ENCODE measurements at regions not wholly inside any gene's neighbourhood (a gene's known extent, or its start where the extent isn't known, plus 50 kb on each side); places are given as distances from the start of the nearest gene placed in this dataset.

DNA sequence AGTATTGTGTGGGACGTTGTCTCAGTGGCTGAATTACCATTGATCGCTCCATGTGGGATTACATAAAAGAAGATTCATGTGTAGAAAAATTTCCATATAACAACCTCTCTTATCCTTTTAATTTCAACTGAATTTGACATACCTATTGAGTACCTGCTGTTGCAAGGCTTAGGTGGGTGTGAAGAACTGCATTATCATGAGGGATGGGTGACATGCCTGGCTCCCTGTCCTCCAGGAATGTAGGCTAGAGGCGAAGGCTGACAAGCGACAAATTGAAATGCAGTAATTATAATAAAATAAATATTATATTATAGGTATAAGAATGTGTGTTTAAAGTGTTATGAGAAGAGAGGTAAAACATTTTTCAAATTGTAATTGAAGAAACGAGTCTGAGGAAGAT lies 52.7 kb upstream of the SPESP1 start:
- H2AFZ ChIP-seq (ENCODE audit: low read length) = no peak overlapping the region
- no peaks in the 10 kb centered on the region for H3K36me3 ChIP-seq (ENCODE audit: insufficient read depth, low read length)
- H3K4me2 ChIP-seq (ENCODE audit: low read length) = no peak overlapping the region
- no peaks in the 10 kb centered on the region for H3K9me3 ChIP-seq (ENCODE audit: low read length)
- no peak overlapping the region for H3K27ac ChIP-seq (ENCODE audit: low read depth, low read length, poor library complexity, severe bottlenecking)
- no peaks in the 10 kb centered on the region for H3F3A ChIP-seq (ENCODE audit: insufficient read depth, low read length)
- no peaks in the 10 kb centered on the region for H3K4me1 ChIP-seq (ENCODE audit: insufficient read depth, low read length, severe bottlenecking)
- H4K20me1 ChIP-seq (ENCODE audit: insufficient read depth, low read length) = no peaks in the 10 kb centered on the region
- no peaks in the 10 kb centered on the region for H3K27me3 ChIP-seq (ENCODE audit: insufficient read depth, low read length)
- no peak for TF ChIP-seq EZH2 (IDR thresholded peaks at IDR 0.05; ENCODE audit: borderline replicate concordance, low read length)
- TF ChIP-seq, protein P1, sequence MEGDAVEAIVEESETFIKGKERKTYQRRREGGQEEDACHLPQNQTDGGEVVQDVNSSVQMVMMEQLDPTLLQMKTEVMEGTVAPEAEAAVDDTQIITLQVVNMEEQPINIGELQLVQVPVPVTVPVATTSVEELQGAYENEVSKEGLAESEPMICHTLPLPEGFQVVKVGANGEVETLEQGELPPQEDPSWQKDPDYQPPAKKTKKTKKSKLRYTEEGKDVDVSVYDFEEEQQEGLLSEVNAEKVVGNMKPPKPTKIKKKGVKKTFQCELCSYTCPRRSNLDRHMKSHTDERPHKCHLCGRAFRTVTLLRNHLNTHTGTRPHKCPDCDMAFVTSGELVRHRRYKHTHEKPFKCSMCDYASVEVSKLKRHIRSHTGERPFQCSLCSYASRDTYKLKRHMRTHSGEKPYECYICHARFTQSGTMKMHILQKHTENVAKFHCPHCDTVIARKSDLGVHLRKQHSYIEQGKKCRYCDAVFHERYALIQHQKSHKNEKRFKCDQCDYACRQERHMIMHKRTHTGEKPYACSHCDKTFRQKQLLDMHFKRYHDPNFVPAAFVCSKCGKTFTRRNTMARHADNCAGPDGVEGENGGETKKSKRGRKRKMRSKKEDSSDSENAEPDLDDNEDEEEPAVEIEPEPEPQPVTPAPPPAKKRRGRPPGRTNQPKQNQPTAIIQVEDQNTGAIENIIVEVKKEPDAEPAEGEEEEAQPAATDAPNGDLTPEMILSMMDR (IDR thresholded peaks at IDR 0.05; ENCODE audit: low read length) = no peak
- no peak overlapping the region for H3K4me3 ChIP-seq (ENCODE audit: low read depth, low read length, poor library complexity, severe bottlenecking)
- no peaks in the 10 kb centered on the region for H3K79me2 ChIP-seq (ENCODE audit: insufficient read depth, low read length)
- H3K9ac ChIP-seq (ENCODE audit: low read length) = no peak overlapping the region
- H3K9me2 ChIP-seq (ENCODE audit: low read depth, low read length) = no peaks in the 10 kb centered on the region

DNA sequence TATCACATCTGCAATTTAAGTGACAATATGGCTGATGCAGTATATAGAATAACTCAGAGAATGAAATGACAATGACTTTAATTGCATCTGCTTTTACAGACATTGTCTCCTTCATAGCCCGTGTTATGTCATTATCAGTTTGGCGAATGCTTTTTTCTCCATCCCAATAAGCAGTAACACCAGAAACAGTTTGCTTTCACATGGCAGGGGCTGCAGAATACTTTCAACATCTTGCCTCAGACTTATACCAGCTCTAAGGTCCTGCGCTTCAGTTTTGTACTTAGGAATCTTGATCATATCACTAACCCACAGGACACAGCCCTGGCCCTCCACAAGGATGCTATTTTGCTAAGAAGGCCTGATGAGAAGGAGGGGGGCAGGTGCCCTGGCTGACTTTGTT lies 49.9 kb upstream of the SPESP1 start:
- no peaks in the 10 kb centered on the region for H3F3A ChIP-seq (ENCODE audit: insufficient read depth, low read length)
- H3K27me3 ChIP-seq (ENCODE audit: insufficient read depth, low read length) = no peaks in the 10 kb centered on the region
- H4K20me1 ChIP-seq (ENCODE audit: insufficient read depth, low read length) = no peaks in the 10 kb centered on the region
- H3K79me2 ChIP-seq (ENCODE audit: insufficient read depth, low read length) = no peaks in the 10 kb centered on the region
- H3K4me1 ChIP-seq (ENCODE audit: insufficient read depth, low read length, severe bottlenecking) = no peaks in the 10 kb centered on the region
- no peak overlapping the region for H3K9ac ChIP-seq (ENCODE audit: low read length)
- no peaks in the 10 kb centered on the region for H3K9me3 ChIP-seq (ENCODE audit: low read length)
- no peak for TF ChIP-seq EZH2 (IDR thresholded peaks at IDR 0.05; ENCODE audit: borderline replicate concordance, low read length)
- TF ChIP-seq, protein P1 (IDR thresholded peaks at IDR 0.05; ENCODE audit: low read length) = no peak
- H3K4me3 ChIP-seq (ENCODE audit: low read depth, low read length, poor library complexity, severe bottlenecking) = no peak overlapping the region
- no peak overlapping the region for H2AFZ ChIP-seq (ENCODE audit: low read length)
- H3K36me3 ChIP-seq (ENCODE audit: insufficient read depth, low read length) = no peaks in the 10 kb centered on the region
- no peak overlapping the region for H3K27ac ChIP-seq (ENCODE audit: low read depth, low read length, poor library complexity, severe bottlenecking)
- H3K9me2 ChIP-seq (ENCODE audit: low read depth, low read length) = no peaks in the 10 kb centered on the region
- H3K4me2 ChIP-seq (ENCODE audit: low read length) = no peak overlapping the region

Measured in OCI-LY1 (cell line).